ENCODE measurements at regions not wholly inside any gene's neighbourhood (a gene's known extent, or its start where the extent isn't known, plus 50 kb on each side); places are given as distances from the start of the nearest gene placed in this dataset.

GRCh38 chr16:14377326-14377725 is 252.7 kb downstream of the PARN start:
- TF ChIP-seq POLR2A (IDR thresholded peaks at IDR 0.05; ENCODE audit: low read depth) (no peak), CTCF (IDR thresholded peaks at IDR 0.05) (no peak)
